AG10803 (cell line): ENCODE measurements at regions not wholly inside any gene's neighbourhood (a gene's known extent, or its start where the extent isn't known, plus 50 kb on each side); places are given as distances from the start of the nearest gene placed in this dataset.
"Not testable (repeated sequence)": the region's sequence is repeated elsewhere in the genome, so short reads cannot be mapped to it uniquely, and the experiment has no call there.

Experiments
- DNase-seq: peaks from one replicate; pipeline ENCODE4 v3.0.0; 2010; ENCODE audit warnings: low read depth
- H3K4me3 ChIP-seq: 2 replicates; pipeline ENCODE4 v1.5.1; 2011; ENCODE audit warnings: mild to moderate bottlenecking, low read length, control low read depth
- CTCF ChIP-seq: conservative IDR thresholded peaks from 2 replicates; pipeline ENCODE4 v1.5.1; 2011; ENCODE audit warnings: mild to moderate bottlenecking, low read length, control low read depth, inconsistent platforms

GRCh38 chr3:79954756-79955155 is 187.0 kb upstream of the ROBO1 start:
- no peak for DNase-seq
- no peak overlapping the region for H3K4me3 ChIP-seq
- TF ChIP-seq CTCF = no peak

GRCh38 chr3:79953591-79954101 is 185.8 kb upstream of the ROBO1 start:
- no peak overlapping the region for H3K4me3 ChIP-seq
- DNase-seq = no peak

GRCh38 chr3:79951426-79951825 is 183.6 kb upstream of the ROBO1 start:
- H3K4me3 ChIP-seq, DNase-seq: not testable (repeated sequence)

More at GRCh38 chr3:79953591-79954101, 185.8 kb upstream of the ROBO1 start:
- TF ChIP-seq CTCF = no peak

GRCh38 chr3:79947957-79948356 is 180.2 kb upstream of the ROBO1 start:
- no peak for TF ChIP-seq CTCF
- DNase-seq = no peak

GRCh38 chr3:79947469-79947868 is 179.7 kb upstream of the ROBO1 start:
- DNase-seq = no peak
- no peak for TF ChIP-seq CTCF
- no peak overlapping the region for H3K4me3 ChIP-seq

More at GRCh38 chr3:79947957-79948356, 180.2 kb upstream of the ROBO1 start:
- no peak overlapping the region for H3K4me3 ChIP-seq

- H3K4me3 ChIP-seq = no peak overlapping the region
- TF ChIP-seq CTCF = no peak
- no peak for DNase-seq
Measured at GRCh38 chr3:79937567-79937966, 169.8 kb upstream of the ROBO1 start.

- no peak for DNase-seq
- no peak for TF ChIP-seq CTCF
Measured at GRCh38 chr3:79930196-79930595, 162.4 kb upstream of the ROBO1 start.

More at GRCh38 chr3:79930196-79930595, 162.4 kb upstream of the ROBO1 start:
- H3K4me3 ChIP-seq = no peak overlapping the region
